IPS DF 4.7 (cell line): ENCODE measurements at regions not wholly inside any gene's neighbourhood (a gene's known extent, or its start where the extent isn't known, plus 50 kb on each side); places are given as distances from the start of the nearest gene placed in this dataset.

Experiments
- DNase-seq: peaks from one replicate; pipeline ENCODE4 v3.0.0-alpha.2; 2013; ENCODE audit warnings: low spot score; ENCODE audit errors: extremely low read depth

DNA sequence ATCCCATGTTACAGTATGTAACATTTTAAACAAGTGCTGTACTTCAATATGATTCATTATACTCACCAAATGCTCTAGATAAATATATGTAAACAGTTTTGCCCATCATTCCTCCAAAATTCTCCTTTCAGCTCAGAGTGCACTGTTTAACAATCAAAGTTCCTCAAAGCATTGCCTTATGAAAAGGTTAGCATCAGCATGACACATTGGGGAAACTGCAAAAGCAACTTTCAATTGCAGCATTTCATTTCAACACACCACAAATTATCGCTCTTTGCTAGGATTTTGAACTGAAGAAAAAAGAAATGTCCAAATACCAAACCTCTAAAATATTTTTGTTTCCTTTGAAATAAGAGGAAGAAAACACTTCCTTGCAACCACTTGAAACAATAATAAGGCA is 413.2 kb downstream of the FLRT2 start:
- DNase-seq: no peak

DNA sequence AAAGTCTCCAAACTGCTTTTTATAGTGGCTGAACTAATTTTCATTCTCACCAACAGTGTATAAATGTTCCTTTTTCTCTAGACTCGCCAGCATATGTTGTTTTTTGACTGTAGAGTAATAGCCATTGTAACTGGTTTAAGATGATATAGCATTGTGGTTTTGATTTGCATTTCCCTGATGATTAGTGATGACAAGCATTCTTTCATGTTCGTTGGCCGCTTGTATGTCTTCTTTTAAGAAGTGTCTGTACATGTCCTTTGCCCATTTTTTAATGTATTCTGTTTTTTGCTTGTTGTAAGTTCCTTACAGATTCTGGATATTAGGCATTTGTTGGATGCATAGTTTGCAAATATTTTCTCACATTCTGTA is 404.9 kb downstream of the FLRT2 start:
- no peak for DNase-seq

DNA sequence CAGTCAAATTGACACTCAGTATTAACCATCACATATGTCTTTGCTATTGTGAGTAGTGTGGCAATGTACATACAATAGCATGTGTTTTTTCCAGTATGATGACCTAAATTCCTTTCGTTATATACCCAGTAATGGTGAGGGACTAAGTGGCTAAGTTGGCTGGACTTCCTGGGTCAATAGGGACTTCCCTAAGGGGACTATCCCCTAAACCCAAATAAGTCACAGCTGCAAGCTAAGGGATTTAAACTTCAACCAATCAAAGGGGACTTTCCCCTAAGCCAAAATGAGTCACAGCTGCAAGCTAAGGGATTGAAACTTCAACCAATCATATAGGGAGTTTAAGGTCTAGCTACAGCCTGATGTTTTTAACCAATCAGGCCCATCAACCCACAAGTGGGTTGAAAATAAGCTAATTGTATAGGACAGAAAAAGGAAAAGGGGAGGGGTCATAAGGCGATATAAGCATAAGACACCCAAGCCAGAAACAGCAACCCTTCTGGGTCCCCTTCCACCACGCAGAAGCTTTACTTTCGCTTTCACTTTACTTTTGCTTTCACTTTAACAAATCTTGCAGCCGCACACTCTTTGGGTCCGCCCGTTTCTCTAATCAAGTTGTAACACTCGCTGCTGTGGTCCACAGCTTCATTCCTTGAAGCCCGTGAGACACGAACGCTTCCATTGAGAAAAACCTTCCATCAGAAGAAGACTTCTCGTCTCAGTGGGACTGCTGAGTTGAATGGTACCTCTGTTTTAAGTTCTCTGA is 404.4 kb downstream of the FLRT2 start:
- no peak for DNase-seq

DNA sequence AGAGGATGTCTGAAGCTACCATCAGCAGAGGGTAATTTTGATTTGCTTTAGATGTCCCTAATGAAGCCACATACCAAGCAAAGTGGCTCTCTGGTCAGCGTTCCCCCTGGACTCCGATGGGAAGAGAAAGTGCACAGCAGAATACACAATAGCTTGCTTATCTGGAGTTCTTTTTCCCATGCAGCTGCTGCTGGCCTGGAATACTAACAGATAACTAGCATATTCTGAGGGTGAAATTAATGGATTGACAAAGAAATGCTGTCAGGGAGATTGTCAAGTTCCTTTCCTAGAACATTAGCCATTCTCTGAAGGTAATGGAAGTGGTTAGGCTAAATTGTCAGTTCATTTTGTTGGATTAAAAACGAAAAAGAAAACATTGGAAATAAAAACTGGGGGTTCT is 391.3 kb downstream of the FLRT2 start:
- DNase-seq: no peak

DNA sequence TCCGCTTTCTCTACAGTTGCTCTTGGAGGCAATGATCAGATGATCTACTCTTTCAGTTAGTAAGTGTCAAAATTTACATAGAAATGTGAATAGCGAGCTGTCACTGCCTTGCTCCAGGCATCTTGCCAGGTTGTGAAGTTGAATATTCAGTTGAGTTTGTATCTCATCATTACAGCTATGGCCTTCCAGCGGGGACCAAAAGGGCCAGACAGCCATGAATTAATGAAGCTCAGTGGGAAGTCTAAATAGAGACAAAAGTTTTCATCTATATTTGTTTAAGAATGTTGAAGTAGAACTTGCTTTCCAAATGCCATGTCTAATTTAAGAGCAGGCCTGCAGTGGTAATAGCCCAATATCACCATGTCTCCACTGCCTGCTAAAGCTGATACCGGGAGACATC is 387.8 kb downstream of the FLRT2 start:
- no peak for DNase-seq

DNA sequence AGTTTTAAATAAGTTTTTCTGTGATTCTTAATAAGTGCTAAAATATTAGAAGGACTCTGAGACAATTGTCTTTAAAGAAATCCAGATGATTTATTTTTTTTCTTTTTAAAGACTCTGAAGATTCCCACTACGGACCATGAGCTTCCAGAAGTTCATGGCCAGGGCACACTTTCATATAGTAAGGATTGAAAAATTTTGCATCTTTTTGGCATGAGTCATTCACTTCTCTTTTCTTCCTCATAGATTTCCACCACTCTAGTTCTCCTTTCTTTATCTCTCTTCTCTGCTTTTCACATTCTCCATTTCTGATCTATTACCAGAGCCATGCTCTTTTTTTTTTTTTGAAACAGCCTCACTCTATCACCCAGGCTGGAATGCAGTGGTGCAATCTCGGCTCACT is 385.8 kb downstream of the FLRT2 start:
- DNase-seq: no peak

DNA sequence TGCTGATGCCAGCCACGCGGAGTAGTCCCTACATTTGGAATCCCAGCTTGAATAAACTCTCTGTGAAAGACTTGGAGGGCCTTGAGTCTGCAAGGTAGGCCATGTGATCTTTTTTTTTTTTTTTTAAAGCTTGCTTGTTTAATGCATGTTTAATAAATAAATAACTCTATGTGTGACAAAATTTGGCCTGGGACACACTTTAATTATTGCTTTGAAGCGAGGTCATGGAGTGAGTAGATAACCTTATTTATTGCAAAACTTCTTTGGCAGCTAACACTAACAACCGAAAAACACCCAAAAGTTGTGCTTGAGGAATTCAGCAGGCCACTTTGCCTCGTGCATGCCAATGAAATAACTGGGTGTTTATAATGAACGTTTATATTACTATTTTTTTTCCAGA is 382.2 kb downstream of the FLRT2 start:
- DNase-seq: no peak

DNA sequence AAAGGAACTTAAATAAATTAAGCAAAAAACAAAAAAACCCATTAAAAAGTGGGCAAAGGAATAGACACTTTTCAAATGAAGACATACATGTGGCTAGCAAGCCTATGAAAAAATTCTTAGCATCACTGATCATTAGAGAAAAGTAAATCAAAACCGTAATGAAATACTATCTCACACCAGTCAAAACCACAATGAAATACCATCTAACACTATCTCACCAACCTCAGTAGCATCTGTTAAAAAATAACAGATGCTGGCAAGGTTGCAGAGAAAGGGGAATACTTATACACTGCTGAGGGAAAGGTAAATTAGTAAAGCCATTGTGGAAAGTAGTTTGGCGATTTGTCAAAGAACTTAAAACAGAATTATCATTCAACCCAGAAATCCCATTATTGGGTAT is 381.1 kb downstream of the FLRT2 start:
- no peak for DNase-seq

DNA sequence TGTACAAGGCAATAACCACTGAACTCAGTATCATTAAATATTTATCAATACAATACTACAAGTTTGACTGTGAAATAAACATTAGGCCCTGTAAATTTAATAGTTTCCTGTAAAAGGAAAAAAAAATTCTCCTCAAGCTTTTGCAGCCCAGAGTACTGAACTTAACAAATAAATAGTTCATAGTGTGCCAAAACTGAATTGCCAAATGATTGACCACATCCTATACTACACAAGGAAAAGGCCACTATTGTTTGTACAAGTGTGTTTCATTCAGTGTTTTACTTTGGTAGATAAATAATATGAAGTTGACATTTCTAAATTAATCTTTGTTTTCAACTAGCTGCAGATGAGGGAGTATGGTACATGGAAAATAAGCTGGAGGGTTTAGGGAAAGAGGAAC is 379.6 kb downstream of the FLRT2 start:
- DNase-seq: no peak

DNA sequence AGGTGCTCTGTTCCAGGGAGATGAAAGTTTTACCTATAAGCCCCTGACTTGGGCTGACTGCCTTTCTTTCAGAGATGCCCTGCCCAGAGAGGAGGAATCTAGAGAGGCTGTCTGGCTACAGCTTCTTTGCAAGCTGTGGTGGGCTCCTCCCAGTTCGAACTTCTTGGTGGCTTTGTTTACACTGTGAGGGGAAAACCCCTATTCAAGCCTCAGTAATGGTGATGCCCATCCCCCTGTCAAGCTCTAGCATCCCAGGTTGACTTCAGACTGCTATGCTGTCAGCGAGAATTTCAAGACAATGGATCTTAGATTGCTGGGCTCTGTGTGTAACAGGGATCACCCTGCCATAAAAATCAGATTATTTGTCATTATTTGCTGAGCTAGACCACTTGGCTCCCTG is 377.6 kb downstream of the FLRT2 start:
- DNase-seq: no peak

DNA sequence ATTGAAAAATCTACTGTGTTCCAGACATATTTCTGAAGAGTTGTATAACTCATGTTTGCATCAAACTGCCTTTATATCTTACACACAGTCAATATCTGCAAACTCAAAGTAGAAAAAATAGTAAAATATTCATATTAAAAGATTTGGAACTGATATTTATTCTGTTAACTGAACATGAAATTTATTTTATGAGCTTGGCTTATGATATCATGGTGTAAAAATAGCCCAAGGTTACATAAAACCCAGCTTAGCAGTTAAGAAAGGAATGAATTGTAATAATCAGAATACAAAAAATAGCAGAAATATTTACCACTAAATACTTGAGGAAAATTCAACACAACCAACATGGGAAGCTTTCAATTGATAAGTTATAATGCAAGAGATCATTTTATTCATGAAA is 367.9 kb downstream of the FLRT2 start:
- DNase-seq: no peak

DNA sequence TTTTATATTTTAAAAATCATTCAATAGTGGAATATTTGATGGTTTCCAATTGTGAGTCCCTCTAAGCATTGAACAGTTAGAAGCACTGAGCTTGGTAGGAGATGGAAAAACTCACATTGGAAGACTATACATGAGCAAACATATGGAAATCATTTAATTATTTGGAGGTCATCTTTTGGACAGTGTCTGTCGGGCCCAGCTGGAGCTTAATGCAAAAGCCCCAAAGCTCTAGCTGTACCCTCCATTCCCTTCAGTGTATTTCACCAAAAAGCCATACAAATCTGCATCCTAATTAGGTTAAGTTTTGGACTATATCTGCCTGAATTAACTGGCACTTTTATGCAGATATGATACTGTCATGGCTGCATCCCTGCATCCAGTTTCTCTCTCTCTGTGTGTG is 365.7 kb downstream of the FLRT2 start:
- no peak for DNase-seq

DNA sequence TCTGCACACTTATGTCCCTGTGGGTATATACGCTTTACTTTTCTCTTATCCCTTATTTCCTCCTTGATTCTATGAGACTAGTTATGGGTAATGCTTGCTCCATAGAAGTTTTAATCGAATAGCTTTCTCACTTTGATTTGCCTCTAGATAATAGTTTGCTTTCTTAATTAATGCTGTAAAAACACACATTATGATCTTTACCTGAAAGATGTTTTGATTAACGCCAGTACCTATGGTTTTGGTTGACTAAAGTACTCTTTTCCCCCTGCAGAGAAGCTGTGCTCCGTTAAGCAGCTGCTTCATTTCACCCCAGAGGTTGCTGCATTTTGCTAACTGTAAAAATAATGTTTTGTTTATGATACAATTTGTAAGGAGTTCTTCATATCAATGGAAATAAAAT is 362.3 kb downstream of the FLRT2 start:
- DNase-seq: no peak

DNA sequence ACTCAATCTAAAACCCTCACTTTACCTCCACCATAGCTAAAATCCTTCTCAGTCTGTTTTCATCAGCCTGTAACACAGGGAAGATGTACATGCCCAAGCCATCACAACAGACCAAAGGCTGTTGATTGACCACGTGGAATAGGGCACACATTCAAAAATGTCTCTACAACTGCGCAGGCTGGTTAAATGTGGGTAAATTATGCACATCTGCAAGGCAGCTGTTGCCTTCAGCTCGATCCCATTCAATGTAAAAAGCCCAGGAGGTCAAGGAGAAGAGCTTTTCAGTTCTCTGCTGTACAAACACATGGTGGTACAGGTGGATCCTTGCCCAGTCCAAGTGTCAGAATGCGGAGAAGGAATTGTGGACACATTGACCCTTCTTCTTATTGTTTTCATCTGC is 354.0 kb downstream of the FLRT2 start:
- no peak for DNase-seq

DNA sequence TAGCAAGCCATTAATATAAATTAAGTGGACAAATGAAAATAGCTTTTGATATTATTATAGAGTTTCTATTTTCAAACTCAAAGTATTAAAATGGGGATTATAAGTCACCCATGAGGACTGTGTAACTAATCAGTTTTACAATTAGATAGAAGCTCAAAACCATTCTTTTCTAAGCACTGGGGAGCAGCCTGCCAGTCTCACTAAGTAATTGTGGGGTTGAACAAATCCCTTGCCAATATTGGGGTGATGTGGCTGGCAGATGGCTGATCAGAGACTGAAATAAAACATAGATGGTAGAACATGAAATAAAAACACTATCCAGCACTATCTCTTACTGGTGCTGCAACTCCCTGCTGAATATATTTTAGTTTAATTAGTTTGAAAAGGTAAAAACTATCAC is 353.2 kb downstream of the FLRT2 start:
- no peak for DNase-seq

DNA sequence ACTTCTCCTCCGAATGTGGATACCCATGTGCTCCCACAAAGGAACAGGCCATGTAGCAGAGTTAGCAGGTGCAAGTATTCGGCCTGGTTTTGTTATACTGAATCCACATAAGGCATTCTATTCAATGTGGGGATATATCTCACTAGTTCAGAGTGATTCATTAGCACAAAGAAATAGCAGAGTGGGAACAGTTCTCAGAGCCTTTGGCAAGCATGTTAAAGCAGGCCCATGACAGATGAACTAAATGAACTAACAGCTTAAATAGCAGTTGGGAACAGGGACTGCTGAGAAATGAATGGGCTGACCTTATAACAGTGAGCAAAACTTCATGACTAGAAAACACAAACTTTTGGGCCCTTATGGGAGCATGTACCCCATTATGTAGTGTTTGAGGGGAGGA is 352.0 kb downstream of the FLRT2 start:
- DNase-seq: no peak

DNA sequence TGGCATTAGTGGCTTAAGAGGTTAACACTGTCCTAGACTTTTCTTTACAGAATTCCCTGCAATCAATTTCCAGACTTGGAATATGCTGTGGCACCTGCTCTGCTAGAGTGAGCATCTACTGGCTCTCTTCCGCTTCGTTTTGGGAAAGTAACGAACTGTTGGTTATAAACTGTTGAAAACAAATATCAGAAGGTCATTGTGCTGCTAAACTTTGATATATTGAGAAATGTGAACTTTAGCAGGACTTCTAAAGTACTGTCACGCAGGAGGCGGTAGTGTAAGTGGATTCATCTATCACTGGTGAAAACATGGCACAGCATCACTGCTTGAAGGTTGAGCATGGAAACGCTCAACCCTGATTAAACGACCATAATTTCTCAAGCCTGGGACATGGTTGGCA is 348.9 kb downstream of the FLRT2 start:
- no peak for DNase-seq

DNA sequence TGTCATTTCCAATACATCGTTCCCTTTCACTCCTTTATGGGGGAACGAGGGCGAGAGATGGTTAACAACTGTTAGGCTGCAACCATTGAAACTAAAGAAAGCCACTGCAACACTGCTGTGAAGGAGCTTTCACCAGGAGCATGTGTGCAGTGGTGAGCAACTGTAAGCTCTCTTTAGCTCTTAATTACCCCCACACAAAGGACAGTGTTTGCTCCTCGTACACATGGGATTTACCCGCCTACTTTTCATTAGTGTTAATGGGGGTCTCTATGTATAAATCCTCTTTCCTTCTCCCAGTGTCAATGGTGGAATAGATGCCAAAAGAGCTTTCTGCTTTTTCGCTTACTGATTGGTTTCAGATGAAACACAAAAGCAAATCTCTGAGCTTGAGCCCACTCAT is 343.1 kb downstream of the FLRT2 start:
- DNase-seq: no peak

DNA sequence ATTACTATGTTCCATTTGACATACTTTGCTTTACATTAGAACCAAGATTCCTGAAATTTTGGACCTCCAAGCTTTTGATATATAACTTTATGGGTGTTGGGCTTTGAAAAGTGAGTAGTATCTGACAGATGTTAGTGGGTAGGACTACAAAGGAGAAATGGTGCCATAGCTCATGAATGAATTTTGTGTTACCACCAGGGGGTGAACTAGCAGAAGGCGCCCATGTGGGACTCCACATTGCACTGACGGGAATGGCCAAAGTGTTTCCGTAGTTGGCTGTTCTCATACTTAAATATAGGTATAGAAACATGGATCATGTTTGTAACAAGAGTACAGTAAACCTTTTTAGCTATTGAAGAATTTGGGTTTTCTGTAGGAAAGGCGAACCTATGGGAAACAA is 337.5 kb downstream of the FLRT2 start:
- no peak for DNase-seq

DNA sequence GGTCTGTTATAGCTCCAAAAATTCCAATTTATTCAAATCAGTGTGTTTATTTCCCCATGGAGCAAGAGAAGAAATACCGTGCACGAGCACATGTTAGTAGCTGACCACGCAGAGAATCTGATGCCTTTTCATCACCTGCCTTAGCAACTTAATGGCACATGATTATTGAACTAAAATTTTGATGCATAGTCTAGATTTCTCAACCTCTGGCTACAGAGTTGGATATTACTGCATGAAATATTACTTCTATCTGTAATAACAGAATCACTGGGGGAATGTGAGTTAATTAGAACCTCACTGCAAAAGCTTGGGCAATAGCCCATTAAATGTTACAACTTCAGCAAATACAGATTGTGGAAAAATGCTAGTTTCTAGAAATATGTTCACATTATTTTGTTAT is 335.8 kb downstream of the FLRT2 start:
- no peak for DNase-seq

DNA sequence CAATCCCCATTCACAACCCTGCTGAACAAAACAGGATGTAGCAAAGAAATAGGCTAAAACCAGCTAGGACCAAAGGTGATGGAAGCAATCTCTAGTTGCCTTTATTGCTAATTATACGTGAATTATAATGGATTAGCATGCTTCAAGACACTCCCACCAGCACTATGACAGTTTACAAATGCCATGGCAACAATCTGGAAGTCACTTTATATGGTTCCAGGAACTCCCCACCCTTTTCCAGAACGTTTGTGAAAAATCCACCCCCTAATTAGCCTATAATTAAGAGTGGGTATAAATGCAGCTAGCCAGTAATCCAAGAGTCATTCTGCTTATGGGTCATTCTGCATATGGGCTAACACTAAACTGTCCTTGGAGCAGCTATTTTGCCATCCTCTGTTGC is 328.7 kb downstream of the FLRT2 start:
- DNase-seq: no peak

DNA sequence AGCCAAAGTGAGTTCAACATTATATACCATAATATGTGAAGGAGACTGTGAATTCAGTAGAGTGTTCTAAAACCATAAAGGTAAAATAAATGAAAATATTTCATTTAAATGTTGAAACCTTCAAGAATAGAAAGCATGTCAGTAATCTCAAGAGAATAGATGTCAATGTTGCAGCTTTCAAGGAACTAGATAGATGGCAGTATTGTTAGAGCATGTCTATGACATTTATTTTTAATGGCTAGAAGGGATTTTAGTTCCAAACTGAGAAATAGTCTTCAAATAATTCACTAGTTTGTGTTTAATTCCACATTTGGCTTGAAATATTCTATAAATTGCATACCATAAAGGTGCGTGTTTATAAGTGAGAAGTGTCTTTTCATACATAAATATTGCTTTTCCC is 326.5 kb downstream of the FLRT2 start:
- no peak for DNase-seq

DNA sequence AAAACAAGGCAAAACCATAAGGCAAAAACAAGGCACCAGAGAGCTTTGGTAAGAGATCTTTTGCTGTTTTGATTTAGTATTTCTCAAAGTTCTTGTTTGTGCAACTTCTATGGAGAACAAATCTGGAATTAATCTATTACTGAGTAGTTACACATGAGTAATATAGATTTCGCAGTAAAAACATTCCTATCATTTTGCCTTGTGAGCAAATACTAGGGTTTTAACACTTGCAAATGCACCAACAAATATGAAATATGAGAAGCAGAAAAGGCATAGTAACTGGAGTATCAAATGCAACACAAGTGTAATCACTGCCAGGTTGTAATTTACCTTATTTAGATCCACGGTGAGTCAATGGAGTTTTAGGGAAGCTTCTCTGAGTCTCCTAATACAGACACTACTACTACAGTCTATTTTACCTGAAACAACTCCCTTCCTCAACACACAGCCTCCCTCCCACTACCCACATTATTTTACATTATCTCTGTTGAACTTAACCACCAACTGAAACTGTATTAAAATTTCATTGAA is 324.1 kb downstream of the FLRT2 start:
- no peak for DNase-seq

DNA sequence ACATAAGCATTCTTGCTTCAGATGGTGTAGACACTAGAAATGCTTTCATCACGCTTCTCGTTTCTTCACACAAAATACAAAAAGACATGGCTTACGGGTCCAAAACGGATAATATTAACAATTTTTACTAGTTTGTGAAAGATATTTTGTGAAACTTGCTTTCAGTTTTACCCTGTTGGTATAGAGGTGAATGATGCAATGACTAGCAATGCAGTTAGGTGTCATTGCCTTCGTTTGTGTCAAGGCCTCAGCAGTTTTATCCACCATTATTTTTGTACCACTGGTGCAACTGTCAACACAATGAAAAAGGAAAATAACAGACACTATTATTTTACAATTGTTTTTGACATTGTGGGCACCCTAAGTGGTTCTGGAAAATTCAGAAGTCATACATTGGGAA is 323.0 kb downstream of the FLRT2 start:
- DNase-seq: no peak
